ENCODE measurements at regions not wholly inside any gene's neighbourhood (a gene's known extent, or its start where the extent isn't known, plus 50 kb on each side); places are given as distances from the start of the nearest gene placed in this dataset.

GRCh38 chr7:13802651-13803050 is 186.8 kb downstream of the ETV1 start:
- TF ChIP-seq CTCF (IDR thresholded peaks at IDR 0.05) (no peak), POLR2A (IDR thresholded peaks at IDR 0.05) (no peak)

All from suprapubic skin (tissue), 3 donors.